OCI-LY7 (cell line): ENCODE measurements at regions not wholly inside any gene's neighbourhood (a gene's known extent, or its start where the extent isn't known, plus 50 kb on each side); places are given as distances from the start of the nearest gene placed in this dataset.

ENCODE experiments used
- BruUV-seq: library from RNA; stranded (reverse); fragments of 400-500 nt; replicated peaks from 2 replicates; lab custom pipeline; 2021; lab: Mats Ljungman, UMichigan
- CTCF ChIA-PET: fragments of 300-600 bp; sonication (Branson Sonifier 250); formaldehyde crosslinking; loops from one replicate; lab custom pipeline; 2022; ENCODE audit warnings: antibody characterized with exemption; ENCODE audit not compliant: unreplicated experiment; lab: Charles Lee
- POLR2A ChIA-PET: fragments of 300-600 bp; sonication (Branson Sonifier 250); formaldehyde crosslinking; loops from one replicate; lab custom pipeline; 2022; ENCODE audit warnings: antibody characterized with exemption; lab: Charles Lee
- DNase-seq: peaks from one replicate; pipeline ENCODE4 v3.0.0-alpha.2; 2015; ENCODE audit warnings: low spot score
- H2AFZ ChIP-seq: fragments of 200-600 bp; sonication (generic), shearing (Covaris generic); 2 replicates; pipeline ENCODE4 v1.6.1; 2014; ENCODE audit warnings: mild to moderate bottlenecking, antibody characterized with exemption, low read length, moderate library complexity
- H3K27ac ChIP-seq: fragments of 200-600 bp; sonication (generic); 2 replicates; pipeline ENCODE4 v1.5.1; 2014; ENCODE audit warnings: mixed run types, low read depth, mild to moderate bottlenecking, moderate library complexity, low read length, inconsistent platforms; ENCODE audit not compliant: poor library complexity, severe bottlenecking
- H3K36me3 ChIP-seq: fragments of 200-600 bp; sonication (generic); 2 replicates; pipeline ENCODE4 v1.6.1; 2014; ENCODE audit warnings: mild to moderate bottlenecking, antibody characterized with exemption, low read length, moderate library complexity, mixed read lengths; ENCODE audit not compliant: insufficient read depth
- H3K4me1 ChIP-seq: fragments of 200-600 bp; sonication (generic); 2 replicates; pipeline ENCODE4 v1.5.1; 2014; ENCODE audit warnings: mild to moderate bottlenecking, low read length; ENCODE audit not compliant: insufficient read depth, poor library complexity, severe bottlenecking
- H3K4me2 ChIP-seq: fragments of 200-600 bp; sonication (generic); 2 replicates; pipeline ENCODE4 v1.6.1; 2014; ENCODE audit warnings: mild to moderate bottlenecking, low read length
- H3K4me3 ChIP-seq: fragments of 200-600 bp; sonication (generic); 2 replicates; pipeline ENCODE4 v1.5.1; 2014; ENCODE audit warnings: mild to moderate bottlenecking, low read depth, low read length; ENCODE audit not compliant: poor library complexity, severe bottlenecking
- H3K79me2 ChIP-seq: fragments of 200-600 bp; sonication (generic); 2 replicates; pipeline ENCODE4 v1.6.1; 2016; ENCODE audit warnings: low read depth, mild to moderate bottlenecking, low read length, moderate library complexity, mixed read lengths; ENCODE audit not compliant: insufficient read depth
- H3K9me2 ChIP-seq: fragments of 200-600 bp; sonication (generic); 2 replicates; pipeline ENCODE4 v1.6.1; 2016; ENCODE audit warnings: mild to moderate bottlenecking, low read length, mixed read lengths; ENCODE audit not compliant: insufficient read depth
- H3K9me3 ChIP-seq: fragments of 200-600 bp; sonication (generic); 2 replicates; pipeline ENCODE4 v1.6.1; 2014; ENCODE audit warnings: mild to moderate bottlenecking, mixed run types, low read length, mixed read lengths
- H4K20me1 ChIP-seq: fragments of 200-600 bp; sonication (generic); 2 replicates; pipeline ENCODE4 v1.6.1; 2014; ENCODE audit warnings: mild to moderate bottlenecking, antibody characterized with exemption, low read length, moderate library complexity, mixed read lengths; ENCODE audit not compliant: insufficient read depth
- EZH2phosphoT487 ChIP-seq: fragments of 200-600 bp; sonication (generic); IDR thresholded peaks from 2 replicates; pipeline ENCODE4 v1.6.1; 2018; ENCODE audit warnings: low read depth, borderline replicate concordance, mild to moderate bottlenecking, mixed run types, antibody characterized with exemption, low read length, moderate library complexity, mixed read lengths
- intact Hi-C: fragments of 100-400 bp; cut with micrococcal nuclease; formaldehyde crosslinking; loops from one replicate; pipeline ENCODE4 v1.10.0; 2022; ENCODE audit not compliant: unreplicated experiment
- TF ChIP-seq, protein P1 (sequence below): fragments of 200-600 bp; sonication (generic); conservative IDR thresholded peaks from 2 replicates; pipeline ENCODE4 v1.5.1; 2014; ENCODE audit warnings: mild to moderate bottlenecking, antibody characterized with exemption, low read length, moderate library complexity, mixed read lengths

DNA sequence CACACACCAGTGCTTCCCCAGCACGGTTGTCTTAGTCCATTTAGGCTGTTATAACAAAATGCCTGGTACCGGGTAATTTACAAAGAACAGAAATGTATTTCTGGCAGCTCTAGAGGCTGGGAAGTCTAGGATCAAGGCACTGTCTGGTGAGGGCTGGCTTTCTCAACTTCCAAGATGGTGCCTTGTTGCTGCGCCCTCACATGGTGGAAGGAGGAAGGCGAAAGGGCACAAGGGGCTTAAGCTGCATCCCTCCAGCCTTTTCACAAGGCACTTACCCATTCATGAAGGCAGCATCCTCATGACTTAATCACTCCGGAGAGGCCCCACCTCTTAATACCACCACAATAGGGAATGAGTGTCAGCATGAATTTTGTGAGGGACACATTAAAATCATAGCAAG, 155.5 kb downstream of the SLC15A5 start:
- H3K9me3 ChIP-seq = no peaks in the 10 kb centered on the region
- TF ChIP-seq EZH2phosphoT487 = no peak
- TF ChIP-seq, protein P1, sequence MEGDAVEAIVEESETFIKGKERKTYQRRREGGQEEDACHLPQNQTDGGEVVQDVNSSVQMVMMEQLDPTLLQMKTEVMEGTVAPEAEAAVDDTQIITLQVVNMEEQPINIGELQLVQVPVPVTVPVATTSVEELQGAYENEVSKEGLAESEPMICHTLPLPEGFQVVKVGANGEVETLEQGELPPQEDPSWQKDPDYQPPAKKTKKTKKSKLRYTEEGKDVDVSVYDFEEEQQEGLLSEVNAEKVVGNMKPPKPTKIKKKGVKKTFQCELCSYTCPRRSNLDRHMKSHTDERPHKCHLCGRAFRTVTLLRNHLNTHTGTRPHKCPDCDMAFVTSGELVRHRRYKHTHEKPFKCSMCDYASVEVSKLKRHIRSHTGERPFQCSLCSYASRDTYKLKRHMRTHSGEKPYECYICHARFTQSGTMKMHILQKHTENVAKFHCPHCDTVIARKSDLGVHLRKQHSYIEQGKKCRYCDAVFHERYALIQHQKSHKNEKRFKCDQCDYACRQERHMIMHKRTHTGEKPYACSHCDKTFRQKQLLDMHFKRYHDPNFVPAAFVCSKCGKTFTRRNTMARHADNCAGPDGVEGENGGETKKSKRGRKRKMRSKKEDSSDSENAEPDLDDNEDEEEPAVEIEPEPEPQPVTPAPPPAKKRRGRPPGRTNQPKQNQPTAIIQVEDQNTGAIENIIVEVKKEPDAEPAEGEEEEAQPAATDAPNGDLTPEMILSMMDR = 0 out of 2 replicates have a peak, but pooled peaks have one; percentile 35
- H3K4me1 ChIP-seq = no peaks in the 10 kb centered on the region
- BruUV-seq = no TSS peak
- no peak overlapping the region for H3K4me3 ChIP-seq
- no peak overlapping the region for H2AFZ ChIP-seq
- no peaks in the 10 kb centered on the region for H3K36me3 ChIP-seq
- H4K20me1 ChIP-seq = no peaks in the 10 kb centered on the region
- ChIA-PET POLR2A (interaction anchor here (0.8 kb wide), 1 partner anchor 9 kb away, joined by 3 read pairs; no protein-coding TSS in a partner anchor), CTCF (no interaction called here)
- no peak overlapping the region for H3K4me2 ChIP-seq
- H3K27ac ChIP-seq = no peak overlapping the region
- no peak for DNase-seq
- no peaks in the 10 kb centered on the region for H3K79me2 ChIP-seq
- intact Hi-C loops = no loop called here
- H3K9me2 ChIP-seq = no peaks in the 10 kb centered on the region

DNA sequence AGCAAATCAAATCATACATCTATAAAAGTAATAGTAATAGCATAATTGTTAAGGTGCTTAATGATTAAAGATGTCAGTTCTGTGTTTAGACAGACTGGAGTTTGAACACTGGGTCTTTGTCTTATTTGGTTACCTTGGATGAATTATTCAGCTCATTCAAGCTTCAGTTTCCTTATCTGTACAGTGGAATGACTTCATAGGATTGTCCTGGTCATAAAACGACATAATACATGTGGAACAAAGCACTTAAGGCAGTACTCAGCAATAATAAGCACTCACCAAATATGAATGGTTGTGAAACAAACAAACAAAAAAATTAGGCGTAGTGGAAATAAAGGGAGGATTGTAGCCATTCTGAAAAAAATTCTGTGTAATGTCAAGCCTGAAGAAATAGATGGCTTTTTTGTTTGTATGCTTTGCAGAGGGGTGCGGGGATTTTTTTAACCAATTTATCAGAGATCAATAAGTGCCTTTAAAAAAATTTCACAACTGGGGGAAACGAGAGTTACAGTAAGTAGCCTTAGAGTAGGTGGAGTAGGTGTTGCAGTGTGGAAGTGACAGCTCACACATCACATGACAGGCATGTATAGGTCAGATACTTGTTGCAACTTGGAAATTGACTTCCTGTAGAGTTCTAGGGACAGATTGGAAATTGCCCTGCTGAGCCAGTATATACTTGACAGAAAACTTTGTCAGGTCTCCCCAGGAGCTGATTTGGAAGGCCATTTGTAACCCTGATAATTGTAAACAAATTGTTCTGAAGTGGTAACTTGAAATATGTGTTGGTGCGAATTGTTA, 157.7 kb downstream of the SLC15A5 start:
- no peak for DNase-seq
- no TSS peak for BruUV-seq
- Histone ChIP-seq H3K9me3 (no peaks in the 10 kb centered on the region), H3K9me2 (no peaks in the 10 kb centered on the region), H3K4me1 (peaks cover 4% of the 10 kb centered on the region), H4K20me1 (no peaks in the 10 kb centered on the region), H3K4me2 (no peak overlapping the region), H3K4me3 (no peak overlapping the region), H2AFZ (no peak overlapping the region), H3K79me2 (no peaks in the 10 kb centered on the region), H3K36me3 (no peaks in the 10 kb centered on the region), H3K27ac (no peak overlapping the region)
- no peak for TF ChIP-seq EZH2phosphoT487
- TF ChIP-seq, protein P1 = no peak
- intact Hi-C loops = no loop called here
- ChIA-PET POLR2A (interaction anchor here (0.6 kb wide), 1 partner anchor 257 kb away, joined by 3 read pairs; no protein-coding TSS in a partner anchor), CTCF (no interaction called here)

DNA sequence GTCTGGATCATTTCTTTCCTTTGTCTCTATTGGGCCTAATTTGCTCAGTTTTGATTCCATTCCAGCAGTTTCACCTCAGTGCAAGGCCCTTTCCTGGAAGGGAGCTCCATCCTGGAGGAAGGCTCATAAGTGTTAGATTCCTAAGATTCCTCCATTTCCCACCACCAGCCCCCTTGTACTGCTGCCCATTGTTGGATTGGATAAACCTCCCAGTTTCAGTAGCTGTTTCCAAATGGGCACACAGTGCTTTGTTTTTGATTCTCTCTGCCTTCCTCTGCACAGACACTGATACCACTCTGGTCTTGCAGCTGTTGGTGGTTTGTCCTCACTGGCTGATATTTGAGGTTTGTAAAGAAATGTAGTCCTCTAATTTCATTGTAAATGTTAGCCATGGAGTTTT, 158.9 kb downstream of the SLC15A5 start:
- Histone ChIP-seq H3K4me3 (no peak overlapping the region), H3K9me2 (no peaks in the 10 kb centered on the region), H2AFZ (no peak overlapping the region), H3K27ac (no peak overlapping the region), H3K36me3 (no peaks in the 10 kb centered on the region), H3K4me2 (no peak overlapping the region), H3K9me3 (no peaks in the 10 kb centered on the region), H4K20me1 (no peaks in the 10 kb centered on the region), H3K79me2 (no peaks in the 10 kb centered on the region), H3K4me1 (peaks cover 16% of the 10 kb centered on the region)
- BruUV-seq = no TSS peak
- intact Hi-C loops = no loop called here
- no peak for DNase-seq
- CTCF ChIA-PET = no interaction called here
- POLR2A ChIA-PET = interaction anchor here (0.6 to 0.9 kb wide), 2 partner anchors 132 to 518 kb away, joined by 3 to 4 read pairs; no protein-coding TSS in a partner anchor
- TF ChIP-seq, protein P1 = no peak
- TF ChIP-seq EZH2phosphoT487 = no peak
